GM23338 (cell line): ENCODE measurements at regions not wholly inside any gene's neighbourhood (a gene's known extent, or its start where the extent isn't known, plus 50 kb on each side); places are given as distances from the start of the nearest gene placed in this dataset.

Experiments used
- ATAC-seq: fragments of 200-7000 bp; cut with Tn5 transposase; 3 replicates; pipeline ENCODE4 v1.9.1; 2020
- DNase-seq: peaks from one replicate; pipeline ENCODE4 v3.0.0-alpha.2; 2015; ENCODE audit warnings: low spot score
- H2AFZ ChIP-seq: fragments of 200-600 bp; sonication (generic); 2 replicates; pipeline ENCODE4 v1.8.0; 2016; ENCODE audit warnings: antibody characterized with exemption, mild to moderate bottlenecking, moderate library complexity
- H3F3A ChIP-seq: fragments of 200-600 bp; sonication (generic); replicated peaks from 2 replicates; pipeline ENCODE4 v1.8.0; 2017; ENCODE audit warnings: antibody characterized with exemption, mixed run types, low read depth
- H3K27ac ChIP-seq: fragments of 200-600 bp; sonication (generic); 2 replicates; pipeline ENCODE4 v1.6.1; 2016; ENCODE audit warnings: low read depth
- H3K27me3 ChIP-seq: fragments of 200-600 bp; sonication (generic); 2 replicates; pipeline ENCODE4 v1.8.0; 2016; ENCODE audit warnings: mild to moderate bottlenecking, mixed run types, moderate library complexity; ENCODE audit not compliant: insufficient read depth
- H3K36me3 ChIP-seq: fragments of 200-600 bp; sonication (generic); 2 replicates; pipeline ENCODE4 v1.8.0; 2016; ENCODE audit warnings: mild to moderate bottlenecking; ENCODE audit not compliant: insufficient read depth
- H3K4me1 ChIP-seq: fragments of 200-600 bp; sonication (generic); 2 replicates; pipeline ENCODE4 v1.8.0; 2016; ENCODE audit warnings: mild to moderate bottlenecking, moderate library complexity; ENCODE audit not compliant: insufficient read depth
- H3K4me2 ChIP-seq: fragments of 200-600 bp; sonication (generic); 2 replicates; pipeline ENCODE4 v1.7.1; 2017; ENCODE audit warnings: mixed run types
- H3K4me3 ChIP-seq: fragments of 200-600 bp; sonication (generic); 2 replicates; pipeline ENCODE4 v1.6.1; 2016; ENCODE audit warnings: mixed run types
- H3K79me2 ChIP-seq: fragments of 200-600 bp; sonication (generic); replicated peaks from 2 replicates; pipeline ENCODE4 v1.8.0; 2017; ENCODE audit warnings: mild to moderate bottlenecking; ENCODE audit not compliant: insufficient read depth
- H3K9me2 ChIP-seq: fragments of 200-600 bp; sonication (generic); 2 replicates; pipeline ENCODE4 v1.8.0; 2017; ENCODE audit not compliant: insufficient read depth
- H4K20me1 ChIP-seq: fragments of 200-600 bp; sonication (generic); replicated peaks from 2 replicates; pipeline ENCODE4 v1.8.0; 2017; ENCODE audit warnings: mild to moderate bottlenecking; ENCODE audit not compliant: insufficient read depth
- H3K27ac Mint-ChIP-seq: 2 replicates; pipeline ENCODE4 v1.8.0; 2020; ENCODE audit warnings: inconsistent platforms, mild to moderate bottlenecking, moderate library complexity, mixed read lengths
- H3K27me3 Mint-ChIP-seq: 3 replicates; pipeline ENCODE4 v1.8.0; 2022; ENCODE audit warnings: low read depth, mild to moderate bottlenecking, moderate library complexity, mixed read lengths, inconsistent platforms; ENCODE audit not compliant: insufficient read depth, poor library complexity
- H3K36me3 Mint-ChIP-seq: 3 replicates; pipeline ENCODE4 v1.8.0; 2021; ENCODE audit warnings: low read depth, mild to moderate bottlenecking, inconsistent platforms, moderate library complexity, mixed read lengths
- H3K4me1 Mint-ChIP-seq: 3 replicates; pipeline ENCODE4 v1.8.0; 2020; ENCODE audit warnings: mild to moderate bottlenecking, inconsistent platforms, mixed read lengths
- H3K4me3 Mint-ChIP-seq: 3 replicates; pipeline ENCODE4 v1.8.0; 2021; ENCODE audit warnings: moderate library complexity, mild to moderate bottlenecking, inconsistent platforms, mixed read lengths
- H3K9me3 Mint-ChIP-seq: 3 replicates; pipeline ENCODE4 v1.8.0; 2020; ENCODE audit warnings: moderate library complexity, mild to moderate bottlenecking, inconsistent platforms, mixed read lengths
- CREB1 ChIP-seq: fragments of 250-450 bp; sonication (Bioruptor Pico); IDR thresholded peaks from 2 replicates; pipeline ENCODE4 v1.5.0; 2020; ENCODE audit warnings: low read depth, mild to moderate bottlenecking, moderate library complexity
- EZH2 ChIP-seq: fragments of 200-600 bp; sonication (generic); IDR thresholded peaks from one replicate; pipeline ENCODE4 v1.8.0; 2017; ENCODE audit warnings: antibody characterized with exemption, mild to moderate bottlenecking, low read depth; ENCODE audit not compliant: unreplicated experiment
- EZH2phosphoT487 ChIP-seq: fragments of 200-600 bp; sonication (generic); IDR thresholded peaks from one replicate; pipeline ENCODE4 v1.8.1; 2018; ENCODE audit warnings: antibody characterized with exemption; ENCODE audit not compliant: unreplicated experiment
- JUNB ChIP-seq: IDR thresholded peaks from one replicate; pipeline ENCODE4 v1.6.1; 2016; ENCODE audit warnings: antibody characterized with exemption; ENCODE audit not compliant: unreplicated experiment
- NANOG ChIP-seq: IDR thresholded peaks from 2 replicates; pipeline ENCODE4 v1.6.1; 2016; ENCODE audit warnings: antibody characterized with exemption, borderline replicate concordance
- POLR2AphosphoS5 ChIP-seq: IDR thresholded peaks from 2 replicates; pipeline ENCODE4 v1.6.1; 2016; ENCODE audit warnings: antibody characterized with exemption, low read depth
- STAT1 ChIP-seq: IDR thresholded peaks from one replicate; pipeline ENCODE4 v1.6.1; 2016; ENCODE audit warnings: antibody characterized with exemption; ENCODE audit not compliant: unreplicated experiment
- ZNF114 ChIP-seq: fragments of 250-450 bp; sonication (Bioruptor Pico); IDR thresholded peaks from 2 replicates; pipeline ENCODE4 v1.5.0; 2020; ENCODE audit warnings: mild to moderate bottlenecking, moderate library complexity
- ZNF331 ChIP-seq: fragments of 250-450 bp; sonication (Bioruptor Pico); IDR thresholded peaks from 2 replicates; pipeline ENCODE4 v1.5.0; 2020; ENCODE audit warnings: low read depth, mild to moderate bottlenecking, moderate library complexity
- TF ChIP-seq, protein P1 (sequence below): IDR thresholded peaks from 2 replicates; pipeline ENCODE4 v1.6.1; 2016; ENCODE audit warnings: antibody characterized with exemption
- TF ChIP-seq, protein P2 (sequence below): IDR thresholded peaks from one replicate; pipeline ENCODE4 v1.6.1; 2018; ENCODE audit warnings: antibody characterized with exemption; ENCODE audit not compliant: unreplicated experiment
- TF ChIP-seq, protein P3 (sequence below), 2 experiments: fragments of 200-600 bp in 1 of 2; sonication (generic) in 1 of 2; conservative IDR thresholded peaks; 2 replicates each; pipeline versions ENCODE4 v1.5.1 to v1.6.1; 2016 to 2017; ENCODE audit warnings: antibody characterized with exemption in 2 of 2, low read depth in 2 of 2, mild to moderate bottlenecking in 2 of 2, moderate library complexity in 1 of 2
- TF ChIP-seq, protein P4 (sequence below): fragments of 250-450 bp; sonication (Bioruptor Pico); IDR thresholded peaks from 2 replicates; pipeline ENCODE4 v1.5.0; 2020; ENCODE audit warnings: mild to moderate bottlenecking, moderate library complexity

DNA sequence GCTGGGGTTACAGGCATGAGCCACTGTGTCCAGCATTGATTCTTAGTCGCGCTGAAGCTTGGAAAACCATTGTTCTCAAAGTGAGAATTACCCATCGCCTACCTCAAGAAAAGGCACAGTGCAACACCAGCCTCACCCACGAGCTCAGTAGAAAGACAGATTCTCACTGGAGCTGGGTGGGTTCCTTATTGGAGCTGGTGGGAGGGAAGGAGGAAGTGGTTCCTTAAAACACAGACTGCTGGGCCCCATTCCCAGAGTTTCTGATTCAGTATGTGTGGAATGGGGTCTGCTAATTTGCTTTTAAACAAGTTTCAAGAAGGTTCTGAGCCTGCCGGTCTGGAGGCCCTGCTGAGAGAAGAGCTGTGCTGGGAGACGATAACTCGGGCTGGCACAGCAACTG is 264.7 kb downstream of the ENGASE start:
- no peaks in the 10 kb centered on the region for H3F3A ChIP-seq
- Mint-ChIP-seq H3K27ac (no peak overlapping the region), H3K4me3 (no peak overlapping the region), H3K9me3 (no peaks in the 10 kb centered on the region; the same call in 2 of the 3 replicates), H3K36me3 (no peaks in the 10 kb centered on the region), H3K27me3 (peaks cover 4% of the 10 kb centered on the region), H3K4me1 (peaks cover 15% of the 10 kb centered on the region)
- no peak overlapping the region for H3K4me2 ChIP-seq
- H4K20me1 ChIP-seq: no peaks in the 10 kb centered on the region
- no peaks in the 10 kb centered on the region for H3K4me1 ChIP-seq
- no peaks in the 10 kb centered on the region for H3K79me2 ChIP-seq
- no peaks in the 10 kb centered on the region for H3K27me3 ChIP-seq
- no peak overlapping the region for H3K4me3 ChIP-seq
- no peaks in the 10 kb centered on the region for H3K9me2 ChIP-seq
- ATAC-seq (no peak), DNase-seq (no peak)
- H2AFZ ChIP-seq: no peak overlapping the region
- TF ChIP-seq ZNF114 (CRISPR knock-in tag): no peak
- no peak for TF ChIP-seq EZH2phosphoT487
- TF ChIP-seq, protein P1, sequence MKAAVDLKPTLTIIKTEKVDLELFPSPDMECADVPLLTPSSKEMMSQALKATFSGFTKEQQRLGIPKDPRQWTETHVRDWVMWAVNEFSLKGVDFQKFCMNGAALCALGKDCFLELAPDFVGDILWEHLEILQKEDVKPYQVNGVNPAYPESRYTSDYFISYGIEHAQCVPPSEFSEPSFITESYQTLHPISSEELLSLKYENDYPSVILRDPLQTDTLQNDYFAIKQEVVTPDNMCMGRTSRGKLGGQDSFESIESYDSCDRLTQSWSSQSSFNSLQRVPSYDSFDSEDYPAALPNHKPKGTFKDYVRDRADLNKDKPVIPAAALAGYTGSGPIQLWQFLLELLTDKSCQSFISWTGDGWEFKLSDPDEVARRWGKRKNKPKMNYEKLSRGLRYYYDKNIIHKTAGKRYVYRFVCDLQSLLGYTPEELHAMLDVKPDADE: no peak
- TF ChIP-seq CREB1 (CRISPR knock-in tag): no peak
- no peak for TF ChIP-seq ZNF331 (CRISPR knock-in tag)
- no peak for TF ChIP-seq STAT1
- TF ChIP-seq, protein P2, sequence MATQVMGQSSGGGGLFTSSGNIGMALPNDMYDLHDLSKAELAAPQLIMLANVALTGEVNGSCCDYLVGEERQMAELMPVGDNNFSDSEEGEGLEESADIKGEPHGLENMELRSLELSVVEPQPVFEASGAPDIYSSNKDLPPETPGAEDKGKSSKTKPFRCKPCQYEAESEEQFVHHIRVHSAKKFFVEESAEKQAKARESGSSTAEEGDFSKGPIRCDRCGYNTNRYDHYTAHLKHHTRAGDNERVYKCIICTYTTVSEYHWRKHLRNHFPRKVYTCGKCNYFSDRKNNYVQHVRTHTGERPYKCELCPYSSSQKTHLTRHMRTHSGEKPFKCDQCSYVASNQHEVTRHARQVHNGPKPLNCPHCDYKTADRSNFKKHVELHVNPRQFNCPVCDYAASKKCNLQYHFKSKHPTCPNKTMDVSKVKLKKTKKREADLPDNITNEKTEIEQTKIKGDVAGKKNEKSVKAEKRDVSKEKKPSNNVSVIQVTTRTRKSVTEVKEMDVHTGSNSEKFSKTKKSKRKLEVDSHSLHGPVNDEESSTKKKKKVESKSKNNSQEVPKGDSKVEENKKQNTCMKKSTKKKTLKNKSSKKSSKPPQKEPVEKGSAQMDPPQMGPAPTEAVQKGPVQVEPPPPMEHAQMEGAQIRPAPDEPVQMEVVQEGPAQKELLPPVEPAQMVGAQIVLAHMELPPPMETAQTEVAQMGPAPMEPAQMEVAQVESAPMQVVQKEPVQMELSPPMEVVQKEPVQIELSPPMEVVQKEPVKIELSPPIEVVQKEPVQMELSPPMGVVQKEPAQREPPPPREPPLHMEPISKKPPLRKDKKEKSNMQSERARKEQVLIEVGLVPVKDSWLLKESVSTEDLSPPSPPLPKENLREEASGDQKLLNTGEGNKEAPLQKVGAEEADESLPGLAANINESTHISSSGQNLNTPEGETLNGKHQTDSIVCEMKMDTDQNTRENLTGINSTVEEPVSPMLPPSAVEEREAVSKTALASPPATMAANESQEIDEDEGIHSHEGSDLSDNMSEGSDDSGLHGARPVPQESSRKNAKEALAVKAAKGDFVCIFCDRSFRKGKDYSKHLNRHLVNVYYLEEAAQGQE: no peak
- TF ChIP-seq, protein P3, sequence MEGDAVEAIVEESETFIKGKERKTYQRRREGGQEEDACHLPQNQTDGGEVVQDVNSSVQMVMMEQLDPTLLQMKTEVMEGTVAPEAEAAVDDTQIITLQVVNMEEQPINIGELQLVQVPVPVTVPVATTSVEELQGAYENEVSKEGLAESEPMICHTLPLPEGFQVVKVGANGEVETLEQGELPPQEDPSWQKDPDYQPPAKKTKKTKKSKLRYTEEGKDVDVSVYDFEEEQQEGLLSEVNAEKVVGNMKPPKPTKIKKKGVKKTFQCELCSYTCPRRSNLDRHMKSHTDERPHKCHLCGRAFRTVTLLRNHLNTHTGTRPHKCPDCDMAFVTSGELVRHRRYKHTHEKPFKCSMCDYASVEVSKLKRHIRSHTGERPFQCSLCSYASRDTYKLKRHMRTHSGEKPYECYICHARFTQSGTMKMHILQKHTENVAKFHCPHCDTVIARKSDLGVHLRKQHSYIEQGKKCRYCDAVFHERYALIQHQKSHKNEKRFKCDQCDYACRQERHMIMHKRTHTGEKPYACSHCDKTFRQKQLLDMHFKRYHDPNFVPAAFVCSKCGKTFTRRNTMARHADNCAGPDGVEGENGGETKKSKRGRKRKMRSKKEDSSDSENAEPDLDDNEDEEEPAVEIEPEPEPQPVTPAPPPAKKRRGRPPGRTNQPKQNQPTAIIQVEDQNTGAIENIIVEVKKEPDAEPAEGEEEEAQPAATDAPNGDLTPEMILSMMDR (conservative IDR thresholded peaks at IDR 0.05; ENCODE audit: low read depth in 2 of 2): no peak
- no peak for TF ChIP-seq EZH2
- no peak for TF ChIP-seq POLR2AphosphoS5
- TF ChIP-seq, protein P4, sequence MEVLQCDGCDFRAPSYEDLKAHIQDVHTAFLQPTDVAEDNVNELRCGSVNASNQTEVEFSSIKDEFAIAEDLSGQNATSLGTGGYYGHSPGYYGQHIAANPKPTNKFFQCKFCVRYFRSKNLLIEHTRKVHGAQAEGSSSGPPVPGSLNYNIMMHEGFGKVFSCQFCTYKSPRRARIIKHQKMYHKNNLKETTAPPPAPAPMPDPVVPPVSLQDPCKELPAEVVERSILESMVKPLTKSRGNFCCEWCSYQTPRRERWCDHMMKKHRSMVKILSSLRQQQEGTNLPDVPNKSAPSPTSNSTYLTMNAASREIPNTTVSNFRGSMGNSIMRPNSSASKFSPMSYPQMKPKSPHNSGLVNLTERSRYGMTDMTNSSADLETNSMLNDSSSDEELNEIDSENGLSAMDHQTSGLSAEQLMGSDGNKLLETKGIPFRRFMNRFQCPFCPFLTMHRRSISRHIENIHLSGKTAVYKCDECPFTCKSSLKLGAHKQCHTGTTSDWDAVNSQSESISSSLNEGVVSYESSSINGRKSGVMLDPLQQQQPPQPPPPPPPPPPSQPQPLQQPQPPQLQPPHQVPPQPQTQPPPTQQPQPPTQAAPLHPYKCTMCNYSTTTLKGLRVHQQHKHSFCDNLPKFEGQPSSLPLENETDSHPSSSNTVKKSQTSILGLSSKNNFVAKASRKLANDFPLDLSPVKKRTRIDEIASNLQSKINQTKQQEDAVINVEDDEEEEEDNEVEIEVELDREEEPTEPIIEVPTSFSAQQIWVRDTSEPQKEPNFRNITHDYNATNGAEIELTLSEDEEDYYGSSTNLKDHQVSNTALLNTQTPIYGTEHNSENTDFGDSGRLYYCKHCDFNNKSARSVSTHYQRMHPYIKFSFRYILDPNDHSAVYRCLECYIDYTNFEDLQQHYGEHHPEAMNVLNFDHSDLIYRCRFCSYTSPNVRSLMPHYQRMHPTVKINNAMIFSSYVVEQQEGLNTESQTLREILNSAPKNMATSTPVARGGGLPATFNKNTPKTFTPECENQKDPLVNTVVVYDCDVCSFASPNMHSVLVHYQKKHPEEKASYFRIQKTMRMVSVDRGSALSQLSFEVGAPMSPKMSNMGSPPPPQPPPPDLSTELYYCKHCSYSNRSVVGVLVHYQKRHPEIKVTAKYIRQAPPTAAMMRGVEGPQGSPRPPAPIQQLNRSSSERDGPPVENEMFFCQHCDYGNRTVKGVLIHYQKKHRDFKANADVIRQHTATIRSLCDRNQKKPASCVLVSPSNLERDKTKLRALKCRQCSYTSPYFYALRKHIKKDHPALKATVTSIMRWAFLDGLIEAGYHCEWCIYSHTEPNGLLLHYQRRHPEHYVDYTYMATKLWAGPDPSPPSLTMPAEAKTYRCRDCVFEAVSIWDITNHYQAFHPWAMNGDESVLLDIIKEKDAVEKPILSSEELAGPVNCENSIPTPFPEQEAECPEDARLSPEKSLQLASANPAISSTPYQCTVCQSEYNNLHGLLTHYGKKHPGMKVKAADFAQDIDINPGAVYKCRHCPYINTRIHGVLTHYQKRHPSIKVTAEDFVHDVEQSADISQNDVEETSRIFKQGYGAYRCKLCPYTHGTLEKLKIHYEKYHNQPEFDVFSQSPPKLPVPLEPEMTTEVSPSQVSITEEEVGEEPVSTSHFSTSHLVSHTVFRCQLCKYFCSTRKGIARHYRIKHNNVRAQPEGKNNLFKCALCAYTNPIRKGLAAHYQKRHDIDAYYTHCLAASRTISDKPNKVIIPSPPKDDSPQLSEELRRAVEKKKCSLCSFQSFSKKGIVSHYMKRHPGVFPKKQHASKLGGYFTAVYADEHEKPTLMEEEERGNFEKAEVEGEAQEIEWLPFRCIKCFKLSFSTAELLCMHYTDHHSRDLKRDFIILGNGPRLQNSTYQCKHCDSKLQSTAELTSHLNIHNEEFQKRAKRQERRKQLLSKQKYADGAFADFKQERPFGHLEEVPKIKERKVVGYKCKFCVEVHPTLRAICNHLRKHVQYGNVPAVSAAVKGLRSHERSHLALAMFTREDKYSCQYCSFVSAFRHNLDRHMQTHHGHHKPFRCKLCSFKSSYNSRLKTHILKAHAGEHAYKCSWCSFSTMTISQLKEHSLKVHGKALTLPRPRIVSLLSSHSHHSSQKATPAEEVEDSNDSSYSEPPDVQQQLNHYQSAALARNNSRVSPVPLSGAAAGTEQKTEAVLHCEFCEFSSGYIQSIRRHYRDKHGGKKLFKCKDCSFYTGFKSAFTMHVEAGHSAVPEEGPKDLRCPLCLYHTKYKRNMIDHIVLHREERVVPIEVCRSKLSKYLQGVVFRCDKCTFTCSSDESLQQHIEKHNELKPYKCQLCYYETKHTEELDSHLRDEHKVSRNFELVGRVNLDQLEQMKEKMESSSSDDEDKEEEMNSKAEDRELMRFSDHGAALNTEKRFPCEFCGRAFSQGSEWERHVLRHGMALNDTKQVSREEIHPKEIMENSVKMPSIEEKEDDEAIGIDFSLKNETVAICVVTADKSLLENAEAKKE (CRISPR knock-in tag): no peak
- TF ChIP-seq JUNB: no peak
- TF ChIP-seq NANOG: no peak
- H3K36me3 ChIP-seq: no peaks in the 10 kb centered on the region
- no peak overlapping the region for H3K27ac ChIP-seq
